ENCODE measurements at regions not wholly inside any gene's neighbourhood (a gene's known extent, or its start where the extent isn't known, plus 50 kb on each side); places are given as distances from the start of the nearest gene placed in this dataset.
"Not testable (repeated sequence)": the region's sequence is repeated elsewhere in the genome, so short reads cannot be mapped to it uniquely, and the experiment has no call there.

DNA sequence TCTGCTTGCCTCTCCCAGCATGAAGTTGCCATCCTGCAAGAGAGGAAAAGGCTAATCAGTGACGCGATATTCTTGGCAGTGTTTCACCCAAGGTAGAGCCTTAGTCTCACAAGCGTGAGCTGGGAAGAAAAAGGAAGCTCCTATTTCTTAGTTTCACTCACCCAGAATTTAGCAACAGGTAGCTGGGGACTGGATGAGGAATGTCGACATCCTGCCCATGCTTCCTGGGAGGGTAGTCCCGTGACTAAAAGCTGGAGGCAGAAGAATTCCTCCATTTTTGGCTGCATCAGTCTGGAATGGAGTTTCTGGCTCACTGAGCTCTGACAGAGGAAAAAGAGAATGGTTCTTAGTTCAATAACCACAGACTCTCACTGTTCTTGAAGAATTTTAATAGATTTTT lies 198.4 kb downstream of the UBE2NL start:
- H3K4me2 ChIP-seq (ENCODE audit: insufficient read depth in 1 of 2, low read depth in 2 of 2, low read length in 2 of 2); H2BK20ac ChIP-seq (ENCODE audit: low read length); H3K14ac ChIP-seq (ENCODE audit: insufficient read length); H3K79me2 ChIP-seq (ENCODE audit: control insufficient read depth in 1 of 2, insufficient read depth in 2 of 2, low read length in 2 of 2); H3K79me1 ChIP-seq (ENCODE audit: low read depth, low read length); H4K91ac ChIP-seq (replicated peaks; ENCODE audit: insufficient read length, low read length); H3K18ac ChIP-seq (ENCODE audit: extremely low read depth, low read length); H3K27me3 ChIP-seq (replicated peaks in 1 of 4; ENCODE audit: control insufficient read depth in 3 of 4, extremely low read depth in 1 of 4, insufficient read depth in 3 of 4, low read length in 3 of 4); H3K4me1 ChIP-seq (replicated peaks in 1 of 4; ENCODE audit: control insufficient read depth in 3 of 4, insufficient read depth in 4 of 4, low read length in 3 of 4); H3K4me3 ChIP-seq (ENCODE audit: extremely low read depth in 1 of 4, insufficient read depth in 2 of 4, low read depth in 3 of 4, low read length in 4 of 4); H3K23ac ChIP-seq (ENCODE audit: insufficient read length); H4K5ac ChIP-seq (ENCODE audit: insufficient read length, low read depth, low read length); H3K9me3 ChIP-seq (ENCODE audit: insufficient read depth in 2 of 2, low read depth in 1 of 2, low read length in 1 of 2); H2BK15ac ChIP-seq (ENCODE audit: low read length); CTCF ChIA-PET (ENCODE audit: partially characterized antibody); H3K23me2 ChIP-seq (ENCODE audit: low read depth, low read length); H3K9ac ChIP-seq (replicated peaks in 1 of 4; ENCODE audit: extremely low read depth in 1 of 4, low read depth in 3 of 4, low read length in 3 of 4); H2BK120ac ChIP-seq (replicated peaks; ENCODE audit: low read depth, low read length); H3K56ac ChIP-seq (replicated peaks; ENCODE audit: insufficient read length, low read depth, low read length); H3K27ac ChIP-seq (ENCODE audit: low read depth, low read length); POLR2A ChIA-PET (ENCODE audit: partially characterized antibody); H2AFZ ChIP-seq (ENCODE audit: low read length); H4K8ac ChIP-seq (ENCODE audit: extremely low read depth, insufficient read depth, low read length); H3K4ac ChIP-seq (replicated peaks; ENCODE audit: insufficient read length, low read depth, low read length); H4K20me1 ChIP-seq (replicated peaks in 1 of 2; ENCODE audit: control insufficient read depth in 1 of 2, insufficient read depth in 2 of 2, low read length in 2 of 2); H3K36me3 ChIP-seq (ENCODE audit: control insufficient read depth in 2 of 4, insufficient read depth in 4 of 4, low read length in 3 of 4); H2BK5ac ChIP-seq (ENCODE audit: low read depth, low read length); H2AK5ac ChIP-seq (ENCODE audit: low read depth, low read length); H2BK12ac ChIP-seq (ENCODE audit: low read depth, low read length): not testable (repeated sequence)
- WGBS, 2 experiments (ENCODE audit: extremely low coverage in 1 of 2, insufficient coverage in 1 of 2, insufficient read length in 1 of 2, insufficient replicate concordance in 2 of 2, low coverage in 1 of 2, low lambda C conversion rate in 2 of 2, missing lambda C conversion rate in 1 of 2), result 75% methylated on average over 2 of the region's 5 CpGs; no CpG with 5 or more reads in 1 of the 2 experiments
- FAIRE-seq (peak; percentile 32), DNase-seq (ENCODE audit: low read depth in 1 of 2, low spot score in 2 of 2) (peak in 1 of 2 experiments; percentile 32)

GRCh38 chrX:144089674-144090073 lies 205.8 kb downstream of the UBE2NL start:
- POLR2A ChIA-PET (ENCODE audit: partially characterized antibody); H3K27me3 ChIP-seq (replicated peaks in 1 of 4; ENCODE audit: control insufficient read depth in 3 of 4, extremely low read depth in 1 of 4, insufficient read depth in 3 of 4, low read length in 3 of 4); H4K20me1 ChIP-seq (replicated peaks in 1 of 2; ENCODE audit: control insufficient read depth in 1 of 2, insufficient read depth in 2 of 2, low read length in 2 of 2); H2BK5ac ChIP-seq (ENCODE audit: low read depth, low read length); H3K36me3 ChIP-seq (ENCODE audit: control insufficient read depth in 2 of 4, insufficient read depth in 4 of 4, low read length in 3 of 4); H2BK15ac ChIP-seq (ENCODE audit: low read length); H3K14ac ChIP-seq (ENCODE audit: insufficient read length); H3K56ac ChIP-seq (replicated peaks; ENCODE audit: insufficient read length, low read depth, low read length); H2BK120ac ChIP-seq (replicated peaks; ENCODE audit: low read depth, low read length); H4K5ac ChIP-seq (ENCODE audit: insufficient read length, low read depth, low read length); H3K4ac ChIP-seq (replicated peaks; ENCODE audit: insufficient read length, low read depth, low read length); H3K4me1 ChIP-seq (replicated peaks in 1 of 4; ENCODE audit: control insufficient read depth in 3 of 4, insufficient read depth in 4 of 4, low read length in 3 of 4); H2AFZ ChIP-seq (ENCODE audit: low read length); H3K4me2 ChIP-seq (ENCODE audit: insufficient read depth in 1 of 2, low read depth in 2 of 2, low read length in 2 of 2); H3K23me2 ChIP-seq (ENCODE audit: low read depth, low read length); H3K9ac ChIP-seq (replicated peaks in 1 of 4; ENCODE audit: extremely low read depth in 1 of 4, low read depth in 3 of 4, low read length in 3 of 4); DNase-seq (ENCODE audit: low read depth in 1 of 2, low spot score in 2 of 2); H2BK12ac ChIP-seq (ENCODE audit: low read depth, low read length); CTCF ChIA-PET (ENCODE audit: partially characterized antibody); H3K79me1 ChIP-seq (ENCODE audit: low read depth, low read length); H3K27ac ChIP-seq (ENCODE audit: low read depth, low read length); H4K91ac ChIP-seq (replicated peaks; ENCODE audit: insufficient read length, low read length); H3K79me2 ChIP-seq (ENCODE audit: control insufficient read depth in 1 of 2, insufficient read depth in 2 of 2, low read length in 2 of 2); FAIRE-seq; H2BK20ac ChIP-seq (ENCODE audit: low read length); H3K23ac ChIP-seq (ENCODE audit: insufficient read length); H3K18ac ChIP-seq (ENCODE audit: extremely low read depth, low read length); H3K9me3 ChIP-seq (ENCODE audit: insufficient read depth in 2 of 2, low read depth in 1 of 2, low read length in 1 of 2); H2AK5ac ChIP-seq (ENCODE audit: low read depth, low read length); H4K8ac ChIP-seq (ENCODE audit: extremely low read depth, insufficient read depth, low read length); H3K4me3 ChIP-seq (ENCODE audit: extremely low read depth in 1 of 4, insufficient read depth in 2 of 4, low read depth in 3 of 4, low read length in 4 of 4): not testable (repeated sequence)
- no CpG with 5 or more reads among the region's 1 CpG for WGBS, 2 experiments (ENCODE audit: extremely low coverage in 1 of 2, insufficient coverage in 1 of 2, insufficient read length in 1 of 2, insufficient replicate concordance in 2 of 2, low coverage in 1 of 2, low lambda C conversion rate in 2 of 2, missing lambda C conversion rate in 1 of 2)

Measured in H1 (cell line).